OCI-LY7 (cell line): ENCODE measurements at regions not wholly inside any gene's neighbourhood (a gene's known extent, or its start where the extent isn't known, plus 50 kb on each side); places are given as distances from the start of the nearest gene placed in this dataset.

Source experiments
- CTCF ChIP-seq: fragments of 200-600 bp; sonication (generic); conservative IDR thresholded peaks from 2 replicates; pipeline ENCODE4 v1.5.1; 2014; ENCODE audit warnings: mild to moderate bottlenecking, antibody characterized with exemption, low read length, moderate library complexity, mixed read lengths
- EZH2phosphoT487 ChIP-seq: fragments of 200-600 bp; sonication (generic); IDR thresholded peaks from 2 replicates; pipeline ENCODE4 v1.6.1; 2018; ENCODE audit warnings: low read depth, borderline replicate concordance, mild to moderate bottlenecking, mixed run types, antibody characterized with exemption, low read length, moderate library complexity, mixed read lengths

- TF ChIP-seq CTCF = no peak
- TF ChIP-seq EZH2phosphoT487 = no peak
Measured at GRCh38 chr1:83631851-83632250, 367.1 kb downstream of the TTLL7 start.
